ENCODE measurements at regions not wholly inside any gene's neighbourhood (a gene's known extent, or its start where the extent isn't known, plus 50 kb on each side); places are given as distances from the start of the nearest gene placed in this dataset.
"Not testable (repeated sequence)": the region's sequence is repeated elsewhere in the genome, so short reads cannot be mapped to it uniquely, and the experiment has no call there.

- DNase-seq = no peak
These were observed 164.9 kb downstream of the ESM1 start for GRCh38 chr5:54820346-54821134.

DNA sequence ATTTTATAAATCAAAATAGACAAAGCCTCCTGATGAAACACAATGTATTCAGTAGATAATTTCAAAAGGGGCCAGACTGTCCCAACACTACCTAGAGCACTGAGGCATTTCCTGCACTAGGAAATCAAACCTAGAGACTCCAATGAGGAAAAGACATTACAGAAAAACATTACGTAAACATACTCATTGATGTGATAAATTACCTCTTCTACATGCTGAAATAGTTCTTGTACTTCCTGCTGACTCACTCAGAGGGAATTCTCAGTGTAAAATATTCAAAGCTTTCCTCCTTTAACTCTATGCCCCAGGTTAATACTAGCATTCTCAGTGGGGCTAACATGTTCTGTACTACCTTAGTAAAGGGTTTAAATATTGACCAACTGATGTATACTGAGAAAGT, 178.0 kb downstream of the ESM1 start:
- no peak for DNase-seq

DNA sequence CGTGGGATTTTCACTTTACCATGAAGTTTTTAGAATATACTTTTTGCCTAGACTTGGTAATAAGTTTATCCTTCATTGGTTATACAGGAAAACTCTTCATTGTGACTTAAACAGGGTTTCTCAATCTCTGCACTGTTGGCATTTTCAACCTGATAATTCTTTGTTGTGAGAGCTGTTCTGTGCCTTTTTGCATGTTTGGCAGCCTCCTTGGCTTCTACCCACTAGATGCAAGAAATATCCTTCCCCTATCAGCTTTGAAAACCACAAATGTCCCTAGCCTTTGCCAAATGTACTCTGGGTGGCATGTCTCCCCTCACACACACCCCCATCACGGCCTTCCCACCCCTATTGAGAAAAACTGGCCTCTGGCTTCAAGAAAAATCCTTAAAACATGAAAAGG, 180.9 kb downstream of the ESM1 start:
- peak; percentile 4 for DNase-seq

GRCh38 chr5:54804086-54804485, 181.3 kb downstream of the ESM1 start:
- no peak for DNase-seq

GRCh38 chr5:54803471-54804011, 181.9 kb downstream of the ESM1 start:
- no peak for DNase-seq

DNA sequence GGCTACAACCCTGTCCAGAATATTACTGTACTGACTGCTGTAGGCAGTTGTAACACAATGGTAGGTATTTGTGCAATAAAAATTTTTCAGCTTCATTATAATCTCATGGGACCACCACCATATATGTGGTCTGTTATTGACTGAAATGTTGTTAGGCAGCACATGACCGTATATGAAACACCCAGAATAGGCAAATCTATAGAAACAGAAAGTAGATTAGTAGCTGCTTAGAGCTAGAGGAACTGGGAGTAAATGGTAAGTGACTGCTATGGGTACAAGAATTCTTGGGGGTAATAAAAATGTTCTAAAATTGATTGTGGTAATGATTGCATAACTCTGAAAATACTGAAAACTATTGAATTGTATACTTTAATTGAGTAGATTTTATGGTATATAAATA, 185.7 kb downstream of the ESM1 start:
- no peak for DNase-seq

DNA sequence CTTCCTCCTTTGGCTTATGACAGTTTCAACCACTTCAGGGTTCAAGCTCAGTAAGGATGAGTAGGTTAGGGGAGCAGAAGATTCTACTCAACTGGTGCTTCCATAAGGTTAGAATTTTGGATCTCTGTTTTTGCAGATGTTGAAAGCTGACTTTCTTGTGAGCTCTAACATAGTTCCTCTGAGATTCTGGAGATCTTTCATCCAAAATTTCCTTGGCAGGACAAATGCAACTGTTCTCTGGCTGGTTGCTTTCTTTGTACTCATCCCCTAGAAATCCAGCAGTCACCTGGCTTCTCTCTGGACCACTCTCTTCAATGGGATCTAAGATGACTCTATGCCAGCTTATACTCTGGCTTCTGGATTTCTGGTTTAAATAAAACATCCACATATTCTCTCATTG, 189.6 kb downstream of the ESM1 start:
- no peak for DNase-seq

DNA sequence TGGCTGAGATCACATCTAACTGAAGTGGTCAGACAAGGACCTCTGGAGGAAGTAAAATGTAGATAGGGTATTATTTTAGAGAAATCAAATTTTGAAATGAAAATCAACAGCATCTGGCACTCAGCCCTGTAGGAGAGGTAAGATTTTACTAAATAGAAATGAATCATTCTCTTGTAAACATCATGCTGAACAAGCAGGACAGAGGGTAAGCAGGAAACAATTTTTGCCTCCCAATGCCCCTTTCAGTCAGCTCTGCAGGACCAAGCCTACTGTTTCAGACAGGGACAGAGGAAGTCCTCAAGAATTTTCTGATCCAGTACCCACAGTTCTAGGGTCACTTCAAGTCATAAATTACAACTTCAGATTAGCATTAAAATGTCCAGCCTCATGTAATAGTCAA, 190.1 kb downstream of the ESM1 start:
- peak; percentile 32 for DNase-seq

GRCh38 chr5:54794135-54794975, 191.0 kb downstream of the ESM1 start:
- peak; percentile 48 for DNase-seq

GRCh38 chr5:54793468-54794134, 191.8 kb downstream of the ESM1 start:
- no peak for DNase-seq

DNA sequence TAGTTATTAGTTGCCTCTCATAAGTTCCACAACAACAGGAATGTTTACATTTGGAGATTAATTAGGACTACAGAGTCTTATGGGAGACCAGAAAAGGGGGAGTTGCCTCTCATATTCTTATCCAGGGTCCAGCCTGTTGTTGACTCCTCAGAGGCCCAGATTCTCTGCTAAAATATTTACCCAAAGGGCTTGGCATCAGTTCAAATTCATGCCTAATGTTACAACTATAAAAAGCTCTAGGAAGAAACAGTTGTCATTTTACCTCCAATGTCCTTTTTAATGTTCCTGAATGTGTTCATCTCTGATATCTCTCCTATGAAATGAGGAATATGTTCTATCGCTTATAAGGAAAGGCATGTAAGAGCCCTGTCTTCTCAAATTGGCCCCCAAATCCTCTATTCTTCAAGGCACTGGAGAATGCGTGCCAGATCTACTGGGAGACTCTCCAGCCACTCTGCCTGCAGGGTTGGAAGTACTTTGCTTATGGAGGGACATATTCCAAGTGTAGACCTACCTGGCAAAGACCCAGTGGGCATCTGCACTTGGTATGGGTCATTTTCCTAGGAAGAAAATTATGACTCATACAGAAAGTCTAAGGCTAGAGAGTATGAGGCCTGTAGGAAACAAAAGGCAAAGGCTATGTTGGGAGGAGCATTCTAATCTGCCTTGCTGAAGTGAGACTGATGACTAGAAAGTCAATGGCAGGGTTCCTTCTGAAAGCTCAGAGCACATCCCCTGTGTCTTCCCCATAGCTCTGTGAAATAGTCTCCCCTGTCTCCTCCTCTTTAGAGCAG, 192.6 kb downstream of the ESM1 start:
- no peak for DNase-seq

DNA sequence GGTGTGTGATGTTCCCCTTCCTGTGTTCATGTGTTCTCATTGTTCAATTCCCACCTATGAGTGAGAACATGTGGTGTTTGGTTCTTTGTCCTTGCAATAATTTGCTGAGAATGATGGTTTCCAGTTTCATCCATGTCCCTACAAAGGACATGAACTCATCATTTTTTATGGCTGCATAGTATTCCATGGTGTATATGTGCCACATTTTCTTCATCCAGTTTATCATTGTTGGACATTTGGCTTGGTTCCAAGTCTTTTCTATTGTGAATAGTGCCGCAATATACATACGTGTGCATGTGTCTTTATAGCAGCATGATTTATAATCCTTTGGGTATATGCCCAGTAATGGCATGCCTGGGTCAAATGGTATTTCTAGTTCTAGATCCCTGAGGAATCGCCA, 197.5 kb downstream of the ESM1 start:
- not testable (repeated sequence) for DNase-seq

GRCh38 chr5:54785729-54786591, 199.4 kb downstream of the ESM1 start:
- peak; percentile 75 for DNase-seq

- no peak for DNase-seq
These were observed 206.6 kb downstream of the ESM1 start for GRCh38 chr5:54778783-54779182.

DNA sequence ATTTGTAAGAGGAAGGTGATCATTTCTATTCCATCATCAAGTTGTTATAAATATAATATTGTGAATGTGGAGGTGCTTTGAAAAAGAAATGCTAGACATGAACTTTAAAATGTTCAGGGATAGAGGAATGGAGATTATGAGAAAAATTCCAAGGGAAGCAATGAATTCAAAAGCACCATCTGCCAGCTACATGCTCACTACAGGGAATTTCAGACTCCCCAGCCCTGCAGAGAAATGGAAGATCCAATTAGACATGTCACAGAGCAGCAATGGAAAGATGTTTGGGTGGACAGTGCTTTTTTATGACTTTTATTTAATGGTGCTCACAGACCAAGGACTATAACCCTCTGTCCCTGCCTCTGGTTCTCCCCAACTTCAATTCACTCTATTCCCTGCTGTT, 209.7 kb downstream of the ESM1 start:
- no peak for DNase-seq

- peak; percentile 29 for DNase-seq
These were observed 210.9 kb downstream of the ESM1 start for GRCh38 chr5:54774281-54775170.

GRCh38 chr5:54772684-54773083, 212.7 kb downstream of the ESM1 start:
- DNase-seq = no peak

GRCh38 chr5:54772231-54772630, 213.2 kb downstream of the ESM1 start:
- no peak for DNase-seq

DNA sequence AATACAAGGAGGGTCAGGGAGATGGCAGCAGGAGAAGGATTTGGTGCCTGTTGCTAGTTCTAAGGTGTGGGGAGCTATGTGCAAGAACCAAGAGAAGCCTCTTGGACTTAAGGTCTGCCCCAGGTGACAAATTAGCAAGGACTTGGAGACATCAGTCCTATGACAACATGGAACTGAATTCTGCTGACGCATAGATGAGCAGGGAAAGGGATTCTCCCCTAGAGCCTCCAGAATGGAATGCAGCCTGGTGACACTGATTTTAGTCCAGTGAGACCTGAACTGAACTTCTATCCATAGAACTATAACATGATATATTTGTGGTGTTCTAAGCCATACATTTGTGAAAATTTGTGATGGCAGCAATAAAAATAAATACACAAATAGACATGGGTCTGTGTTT, 215.6 kb downstream of the ESM1 start:
- no peak for DNase-seq

DNA sequence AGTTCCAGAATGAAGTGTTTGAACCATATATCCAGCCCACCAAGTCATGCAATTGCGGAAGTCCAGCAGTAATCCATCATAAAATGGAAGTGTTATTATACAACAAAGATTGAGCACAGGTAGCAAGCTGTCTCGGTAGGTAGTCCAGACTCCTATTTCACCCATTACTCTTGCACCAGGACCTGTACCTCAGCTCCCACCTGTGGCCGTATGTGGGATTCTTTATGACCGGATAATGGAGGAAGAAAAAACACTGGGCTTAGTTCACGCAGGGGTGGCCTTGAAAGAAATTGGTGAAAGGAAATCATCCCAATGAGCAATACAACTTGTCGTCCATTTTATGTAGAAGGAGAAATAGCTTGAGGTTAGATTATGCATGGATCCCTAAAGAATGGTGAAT, 216.3 kb downstream of the ESM1 start:
- DNase-seq = no peak

All from hematopoietic multipotent progenitor cell treated with erythropoietin and hydrocortisone succinate and interleukin-3 and kit ligand, for 4 days (in vitro differentiated cells).